PFSK-1 (cell line): ENCODE measurements at regions not wholly inside any gene's neighbourhood (a gene's known extent, or its start where the extent isn't known, plus 50 kb on each side); places are given as distances from the start of the nearest gene placed in this dataset.

Experiments used
- SIN3A ChIP-seq: IDR thresholded peaks from 2 replicates; pipeline ENCODE4 v1.6.1; 2012; ENCODE audit warnings: mild to moderate bottlenecking, low read length, moderate library complexity, borderline replicate concordance; ENCODE audit not compliant: insufficient read depth
- TAF1 ChIP-seq: IDR thresholded peaks from 2 replicates; pipeline ENCODE4 v1.6.1; 2012; ENCODE audit warnings: low read length, control low read depth, borderline replicate concordance; ENCODE audit not compliant: insufficient read depth

DNA sequence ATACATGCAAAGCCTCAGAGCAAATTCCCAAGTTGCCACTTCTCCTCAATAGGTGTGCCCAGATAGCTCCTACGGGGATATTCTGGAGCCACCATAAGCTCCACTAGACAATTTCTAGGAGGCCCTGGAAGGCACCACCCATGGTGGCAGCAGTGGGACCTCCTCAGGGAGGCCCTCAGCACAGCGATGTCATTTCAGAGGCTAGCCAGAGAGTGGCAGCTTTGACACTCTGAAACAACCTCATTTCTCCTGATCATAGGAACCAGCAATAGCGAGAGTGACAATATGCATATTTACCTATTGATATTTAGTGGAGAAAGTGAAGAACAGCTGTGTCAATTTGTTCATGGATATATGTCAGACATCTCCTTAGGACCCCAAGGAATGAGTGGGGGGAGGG is 612.3 kb downstream of the SOX5 start:
- no peak for TF ChIP-seq SIN3A
- TF ChIP-seq TAF1 = no peak
